T-cell (primary cell): ENCODE measurements at regions not wholly inside any gene's neighbourhood (a gene's known extent, or its start where the extent isn't known, plus 50 kb on each side); places are given as distances from the start of the nearest gene placed in this dataset.

Experiments
- ATAC-seq, 4 experiments: fragments of 200-7000 bp in 3 of 4; fragments of 150-1000 bp in 1 of 4; cut with Tn5 transposase; replicated peaks in 1 of 4; 1 replicate in 3 of 4; 2 replicates in 1 of 4; pipeline ENCODE4 v1.10.0; 2021; ENCODE audit warnings: moderate library complexity in 3 of 4, mild to moderate bottlenecking in 2 of 4, moderate number of reproducible peaks in 1 of 4
- CTCF ChIA-PET, 2 donors: fragments of 300-600 bp; sonication (Branson Sonifier 250); formaldehyde crosslinking; loops; one replicate each; lab custom pipeline; 2022; ENCODE audit warnings: antibody characterized with exemption in 2 of 2; lab: Charles Lee
- POLR2A ChIA-PET, 2 donors: fragments of 300-600 bp; sonication (Branson Sonifier 250); formaldehyde crosslinking; loops; one replicate each; lab custom pipeline; 2022; ENCODE audit warnings: antibody characterized with exemption in 2 of 2; lab: Charles Lee
- DNase-seq, 35 experiments: peaks; one replicate each; pipeline versions ENCODE4 v3.0.0 to v3.0.0-alpha.2; 2013 to 2023
- H3K27ac ChIP-seq: one replicate; pipeline ENCODE4 v1.5.1; 2013; ENCODE audit warnings: low read length
- H3K27me3 ChIP-seq, 2 experiments: replicated peaks in 1 of 2; 1 replicate in 1 of 2; 2 replicates in 1 of 2; pipeline versions ENCODE4 v1.6.1 to v1.7.0; 2013; ENCODE audit warnings: low read length in 1 of 2, mixed read lengths in 1 of 2; ENCODE audit not compliant: control insufficient read depth in 2 of 2, insufficient read depth in 2 of 2; ENCODE audit errors: extremely low read depth in 1 of 2
- H3K36me3 ChIP-seq, 2 donors: 1 replicate in 1 of 2; 2 replicates in 1 of 2; pipeline versions ENCODE4 v1.6.1 to v1.7.0; 2013; ENCODE audit warnings: low read length in 1 of 2; ENCODE audit not compliant: control insufficient read depth in 2 of 2, insufficient read depth in 1 of 2; ENCODE audit errors: extremely low read depth in 1 of 2
- H3K4me1 ChIP-seq, 2 experiments: 1 replicate in 1 of 2; 2 replicates in 1 of 2; pipeline versions ENCODE4 v1.6.1 to v1.7.0; 2013; ENCODE audit warnings: low read length in 2 of 2, mixed read lengths in 1 of 2; ENCODE audit not compliant: insufficient read depth in 2 of 2, control insufficient read depth in 1 of 2; ENCODE audit errors: extremely low read depth in 1 of 2
- H3K4me3 ChIP-seq, 2 donors: 1 replicate in 1 of 2; 2 replicates in 1 of 2; pipeline versions ENCODE4 v1.5.1 to v1.7.0; 2013; ENCODE audit warnings: mild to moderate bottlenecking in 2 of 2, low read length in 1 of 2, moderate library complexity in 1 of 2; ENCODE audit not compliant: control insufficient read depth in 1 of 2; ENCODE audit errors: extremely low read depth in 1 of 2
- H3K9me3 ChIP-seq: 2 replicates; pipeline ENCODE4 v1.7.0; 2013
- H3K27ac Mint-ChIP-seq, 2 donors: one replicate each; pipeline ENCODE4 v1.8.0; 2020 to 2021; ENCODE audit warnings: mild to moderate bottlenecking in 2 of 2, mixed read lengths in 2 of 2
- H3K27me3 Mint-ChIP-seq, 2 donors: one replicate each; pipeline ENCODE4 v1.8.0; 2021 to 2022; ENCODE audit warnings: mixed read lengths in 2 of 2
- H3K36me3 Mint-ChIP-seq: one replicate; pipeline ENCODE4 v1.8.0; 2021; ENCODE audit warnings: mixed read lengths
- H3K4me1 Mint-ChIP-seq, 3 donors: one replicate each; pipeline ENCODE4 v1.8.0; 2020 to 2022; ENCODE audit warnings: mixed read lengths in 3 of 3, mild to moderate bottlenecking in 1 of 3
- H3K4me3 Mint-ChIP-seq, 3 donors: one replicate each; pipeline ENCODE4 v1.8.0; 2020 to 2022; ENCODE audit warnings: mild to moderate bottlenecking in 3 of 3, mixed read lengths in 3 of 3, moderate library complexity in 3 of 3
- H3K9me3 Mint-ChIP-seq, 3 donors: one replicate each; pipeline ENCODE4 v1.8.0; 2020 to 2022; ENCODE audit warnings: mixed read lengths in 3 of 3
- WGBS: methylation state at CpG from one replicate; pipeline ENCODE4 v1.1.5; 2013; ENCODE audit warnings: missing lambda C conversion rate; ENCODE audit not compliant: insufficient coverage; 5-methylcytosine and 5-hydroxymethylcytosine counted together

- Histone ChIP-seq H3K4me1 (no peaks in the 10 kb centered on the region), H3K27ac (no peak overlapping the region), H3K27me3 (no peaks in the 10 kb centered on the region), H3K9me3 (no peaks in the 10 kb centered on the region), H3K36me3 (no peaks in the 10 kb centered on the region), H3K4me3 (no peak overlapping the region)
- no peak overlapping the region for H3K4me3 Mint-ChIP-seq
- H3K9me3 Mint-ChIP-seq, result no peaks in the 10 kb centered on the region
- no peaks in the 10 kb centered on the region for H3K4me1 Mint-ChIP-seq
- H3K27me3 Mint-ChIP-seq, result no peaks in the 10 kb centered on the region
- ATAC-seq, result no peak
- ChIA-PET POLR2A (no interaction called here), CTCF (no interaction called here)
- H3K27ac Mint-ChIP-seq, result no peak overlapping the region
- H3K36me3 Mint-ChIP-seq, result no peaks in the 10 kb centered on the region
- no peak for DNase-seq
- WGBS, result 100% methylated on average over 1 of the region's 3 CpGs
Observed at GRCh38 chr7:115683093-115683492, 347.5 kb downstream of the TFEC start.

- DNase-seq, result no peak
- WGBS, result 93% methylated on average over 2 of the region's 3 CpGs
- no peak for ATAC-seq
- H3K27ac Mint-ChIP-seq, result no peak overlapping the region
- Histone ChIP-seq H3K4me1 (no peaks in the 10 kb centered on the region), H3K9me3 (no peaks in the 10 kb centered on the region), H3K27ac (no peak overlapping the region), H3K27me3 (no peaks in the 10 kb centered on the region), H3K4me3 (no peak overlapping the region), H3K36me3 (no peaks in the 10 kb centered on the region)
- no peaks in the 10 kb centered on the region for H3K9me3 Mint-ChIP-seq
- ChIA-PET CTCF (interaction anchor here in 1 of 2 donors (1.0 kb wide), 1 partner anchor 36 kb away, joined by 3 read pairs; no protein-coding TSS in a partner anchor), POLR2A (no interaction called here)
- no peaks in the 10 kb centered on the region for H3K4me1 Mint-ChIP-seq
- no peaks in the 10 kb centered on the region for H3K27me3 Mint-ChIP-seq
- H3K4me3 Mint-ChIP-seq, result no peak overlapping the region
- no peaks in the 10 kb centered on the region for H3K36me3 Mint-ChIP-seq
Observed at GRCh38 chr7:115682507-115682906, 348.1 kb downstream of the TFEC start.

- no peak overlapping the region for H3K27ac ChIP-seq
- Mint-ChIP-seq H3K36me3 (no peaks in the 10 kb centered on the region), H3K4me3 (no peak overlapping the region), H3K4me1 (no peaks in the 10 kb centered on the region), H3K9me3 (no peaks in the 10 kb centered on the region), H3K27ac (no peak overlapping the region), H3K27me3 (no peaks in the 10 kb centered on the region)
- 100% methylated on average over 3 of the region's 3 CpGs for WGBS
- H3K4me3 ChIP-seq, result no peak overlapping the region
- no peak for DNase-seq
- CTCF ChIA-PET, result interaction anchor here (0.6 to 1.3 kb wide), 4 partner anchors 36 to 1437 kb away, joined by 3 to 6 read pairs (median 4); no protein-coding TSS in a partner anchor
- H3K9me3 ChIP-seq, result no peaks in the 10 kb centered on the region
- no peaks in the 10 kb centered on the region for H3K36me3 ChIP-seq
- no peaks in the 10 kb centered on the region for H3K4me1 ChIP-seq
- no peak for ATAC-seq
- POLR2A ChIA-PET, result no interaction called here
- no peaks in the 10 kb centered on the region for H3K27me3 ChIP-seq
Observed at GRCh38 chr7:115680921-115681320, 349.6 kb downstream of the TFEC start.

GRCh38 chr7:115679976-115680375 is 350.6 kb downstream of the TFEC start:
- no peaks in the 10 kb centered on the region for H3K36me3 Mint-ChIP-seq
- Histone ChIP-seq H3K27me3 (no peaks in the 10 kb centered on the region), H3K9me3 (no peaks in the 10 kb centered on the region), H3K27ac (no peak overlapping the region), H3K4me1 (no peaks in the 10 kb centered on the region), H3K4me3 (no peak overlapping the region), H3K36me3 (no peaks in the 10 kb centered on the region)
- WGBS, result 20% methylated on average over 1 of the region's 2 CpGs
- H3K4me3 Mint-ChIP-seq, result no peak overlapping the region
- no peak overlapping the region for H3K27ac Mint-ChIP-seq
- POLR2A ChIA-PET, result no interaction called here
- H3K27me3 Mint-ChIP-seq, result no peaks in the 10 kb centered on the region
- H3K9me3 Mint-ChIP-seq, result no peaks in the 10 kb centered on the region
- H3K4me1 Mint-ChIP-seq, result no peaks in the 10 kb centered on the region
- CTCF ChIA-PET, result interaction anchor here (0.6 to 1.3 kb wide), 2 partner anchors 814 kb away, joined by 4 to 6 read pairs; no protein-coding TSS in a partner anchor
- peak in 1 of 35 experiments; percentile 27 for DNase-seq
- ATAC-seq, result no peak

- Histone ChIP-seq H3K36me3 (no peaks in the 10 kb centered on the region), H3K27ac (no peak overlapping the region), H3K4me1 (no peaks in the 10 kb centered on the region), H3K9me3 (no peaks in the 10 kb centered on the region), H3K4me3 (no peak overlapping the region), H3K27me3 (no peaks in the 10 kb centered on the region)
- ATAC-seq (no peak), DNase-seq (no peak)
- Mint-ChIP-seq H3K9me3 (no peaks in the 10 kb centered on the region), H3K4me3 (no peak overlapping the region), H3K27ac (no peak overlapping the region), H3K36me3 (no peaks in the 10 kb centered on the region), H3K4me1 (no peaks in the 10 kb centered on the region), H3K27me3 (no peaks in the 10 kb centered on the region)
- no CpG with 5 or more reads among the region's 4 CpGs for WGBS
- ChIA-PET CTCF (interaction anchor here in 1 of 2 donors (1.3 kb wide), 1 partner anchor 814 kb away, joined by 6 read pairs; no protein-coding TSS in a partner anchor), POLR2A (no interaction called here)
Observed at GRCh38 chr7:115679423-115679822, 351.1 kb downstream of the TFEC start.

- CTCF ChIA-PET, result no interaction called here
- Histone ChIP-seq H3K9me3 (no peaks in the 10 kb centered on the region), H3K27me3 (no peaks in the 10 kb centered on the region), H3K36me3 (no peaks in the 10 kb centered on the region), H3K27ac (no peak overlapping the region), H3K4me3 (no peak overlapping the region), H3K4me1 (no peaks in the 10 kb centered on the region)
- WGBS, result 40% methylated on average over 1 of the region's 12 CpGs
- H3K27me3 Mint-ChIP-seq, result no peaks in the 10 kb centered on the region
- no peak for DNase-seq
- H3K9me3 Mint-ChIP-seq, result no peaks in the 10 kb centered on the region
- H3K36me3 Mint-ChIP-seq, result no peaks in the 10 kb centered on the region
- no peak overlapping the region for H3K27ac Mint-ChIP-seq
- H3K4me3 Mint-ChIP-seq, result no peak overlapping the region
- POLR2A ChIA-PET, result no interaction called here
- H3K4me1 Mint-ChIP-seq, result no peaks in the 10 kb centered on the region
- ATAC-seq, result no peak
Observed at GRCh38 chr7:115678086-115678982, 352.2 kb downstream of the TFEC start.
